ENCODE measurements at regions not wholly inside any gene's neighbourhood (a gene's known extent, or its start where the extent isn't known, plus 50 kb on each side); places are given as distances from the start of the nearest gene placed in this dataset.

- Histone ChIP-seq H3K9me3 (replicated peaks; ENCODE audit: low read length) (no peaks in the 10 kb centered on the region), H3K27me3 (ENCODE audit: control insufficient read depth, insufficient read depth, low read length) (no peaks in the 10 kb centered on the region), H3K4me3 (ENCODE audit: low read length) (no peak overlapping the region), H3K36me3 (ENCODE audit: insufficient read depth, low read length) (no peaks in the 10 kb centered on the region), H3K4me2 (ENCODE audit: low read length) (no peak overlapping the region), H3K4me1 (ENCODE audit: control insufficient read depth, insufficient read depth, low read length) (peaks cover 3% of the 10 kb centered on the region), H3K9ac (ENCODE audit: low read depth, low read length) (no peak overlapping the region)
Measured at GRCh38 chr14:29350496-29350895, 577.2 kb downstream of the PRKD1 start.

- Histone ChIP-seq H3K27me3 (ENCODE audit: control insufficient read depth, insufficient read depth, low read length) (no peaks in the 10 kb centered on the region), H3K36me3 (ENCODE audit: insufficient read depth, low read length) (no peaks in the 10 kb centered on the region), H3K4me3 (ENCODE audit: low read length) (no peak overlapping the region), H3K9me3 (replicated peaks; ENCODE audit: low read length) (no peaks in the 10 kb centered on the region), H3K9ac (ENCODE audit: low read depth, low read length) (no peak overlapping the region), H3K4me1 (ENCODE audit: control insufficient read depth, insufficient read depth, low read length) (peaks cover 3% of the 10 kb centered on the region), H3K4me2 (ENCODE audit: low read length) (no peak overlapping the region)
Measured at GRCh38 chr14:29351996-29352705, 575.5 kb downstream of the PRKD1 start.

- H3K4me3 ChIP-seq (ENCODE audit: low read length), result no peak overlapping the region
- H3K36me3 ChIP-seq (ENCODE audit: insufficient read depth, low read length), result no peaks in the 10 kb centered on the region
- H3K4me1 ChIP-seq (ENCODE audit: control insufficient read depth, insufficient read depth, low read length), result peaks cover 3% of the 10 kb centered on the region
- H3K27me3 ChIP-seq (ENCODE audit: control insufficient read depth, insufficient read depth, low read length), result no peaks in the 10 kb centered on the region
- no peak overlapping the region for H3K4me2 ChIP-seq (ENCODE audit: low read length)
- no peak overlapping the region for H3K9ac ChIP-seq (ENCODE audit: low read depth, low read length)
- no peaks in the 10 kb centered on the region for H3K9me3 ChIP-seq (replicated peaks; ENCODE audit: low read length)
Measured at GRCh38 chr14:29352706-29353080, 575.0 kb downstream of the PRKD1 start.

- Histone ChIP-seq H3K4me1 (ENCODE audit: control insufficient read depth, insufficient read depth, low read length) (peaks cover 3% of the 10 kb centered on the region), H3K9ac (ENCODE audit: low read depth, low read length) (no peak overlapping the region), H3K4me2 (ENCODE audit: low read length) (no peak overlapping the region), H3K27me3 (ENCODE audit: control insufficient read depth, insufficient read depth, low read length) (no peaks in the 10 kb centered on the region), H3K9me3 (replicated peaks; ENCODE audit: low read length) (no peaks in the 10 kb centered on the region), H3K36me3 (ENCODE audit: insufficient read depth, low read length) (no peaks in the 10 kb centered on the region), H3K4me3 (ENCODE audit: low read length) (no peak overlapping the region)
Measured at GRCh38 chr14:29353513-29353912, 574.1 kb downstream of the PRKD1 start.

GRCh38 chr14:29354486-29354885 is 573.2 kb downstream of the PRKD1 start:
- H3K4me1 ChIP-seq (ENCODE audit: control insufficient read depth, insufficient read depth, low read length), result peaks cover 3% of the 10 kb centered on the region
- no peaks in the 10 kb centered on the region for H3K27me3 ChIP-seq (ENCODE audit: control insufficient read depth, insufficient read depth, low read length)
- H3K4me3 ChIP-seq (ENCODE audit: low read length), result no peak overlapping the region
- H3K4me2 ChIP-seq (ENCODE audit: low read length), result no peak overlapping the region
- H3K9me3 ChIP-seq (replicated peaks; ENCODE audit: low read length), result no peaks in the 10 kb centered on the region
- H3K36me3 ChIP-seq (ENCODE audit: insufficient read depth, low read length), result no peaks in the 10 kb centered on the region
- H3K9ac ChIP-seq (ENCODE audit: low read depth, low read length), result no peak overlapping the region

GRCh38 chr14:29355331-29355730 is 572.3 kb downstream of the PRKD1 start:
- Histone ChIP-seq H3K4me2 (ENCODE audit: low read length) (no peak overlapping the region), H3K9ac (ENCODE audit: low read depth, low read length) (no peak overlapping the region), H3K4me1 (ENCODE audit: control insufficient read depth, insufficient read depth, low read length) (peaks cover 3% of the 10 kb centered on the region), H3K9me3 (replicated peaks; ENCODE audit: low read length) (no peaks in the 10 kb centered on the region), H3K36me3 (ENCODE audit: insufficient read depth, low read length) (no peaks in the 10 kb centered on the region), H3K27me3 (ENCODE audit: control insufficient read depth, insufficient read depth, low read length) (no peaks in the 10 kb centered on the region), H3K4me3 (ENCODE audit: low read length) (no peak overlapping the region)

GRCh38 chr14:29355846-29356245 is 571.8 kb downstream of the PRKD1 start:
- Histone ChIP-seq H3K4me2 (ENCODE audit: low read length) (no peak overlapping the region), H3K27me3 (ENCODE audit: control insufficient read depth, insufficient read depth, low read length) (no peaks in the 10 kb centered on the region), H3K36me3 (ENCODE audit: insufficient read depth, low read length) (no peaks in the 10 kb centered on the region), H3K9ac (ENCODE audit: low read depth, low read length) (no peak overlapping the region), H3K9me3 (replicated peaks; ENCODE audit: low read length) (no peaks in the 10 kb centered on the region), H3K4me1 (ENCODE audit: control insufficient read depth, insufficient read depth, low read length) (peaks cover 3% of the 10 kb centered on the region), H3K4me3 (ENCODE audit: low read length) (no peak overlapping the region)

GRCh38 chr14:29360656-29361055 is 567.0 kb downstream of the PRKD1 start:
- no peaks in the 10 kb centered on the region for H3K36me3 ChIP-seq (ENCODE audit: insufficient read depth, low read length)
- H3K4me3 ChIP-seq (ENCODE audit: low read length), result no peak overlapping the region
- no peaks in the 10 kb centered on the region for H3K27me3 ChIP-seq (ENCODE audit: control insufficient read depth, insufficient read depth, low read length)
- no peak overlapping the region for H3K9ac ChIP-seq (ENCODE audit: low read depth, low read length)
- H3K9me3 ChIP-seq (replicated peaks; ENCODE audit: low read length), result no peaks in the 10 kb centered on the region
- H3K4me2 ChIP-seq (ENCODE audit: low read length), result no peak overlapping the region
- no peaks in the 10 kb centered on the region for H3K4me1 ChIP-seq (ENCODE audit: control insufficient read depth, insufficient read depth, low read length)

- H3K4me3 ChIP-seq (ENCODE audit: low read length), result no peak overlapping the region
- no peak overlapping the region for H3K4me2 ChIP-seq (ENCODE audit: low read length)
- no peaks in the 10 kb centered on the region for H3K27me3 ChIP-seq (ENCODE audit: control insufficient read depth, insufficient read depth, low read length)
- H3K9me3 ChIP-seq (replicated peaks; ENCODE audit: low read length), result no peaks in the 10 kb centered on the region
- H3K9ac ChIP-seq (ENCODE audit: low read depth, low read length), result no peak overlapping the region
- no peaks in the 10 kb centered on the region for H3K4me1 ChIP-seq (ENCODE audit: control insufficient read depth, insufficient read depth, low read length)
- H3K36me3 ChIP-seq (ENCODE audit: insufficient read depth, low read length), result no peaks in the 10 kb centered on the region
Measured at GRCh38 chr14:29370024-29370423, 557.6 kb downstream of the PRKD1 start.

GRCh38 chr14:29376237-29376636 is 551.4 kb downstream of the PRKD1 start:
- H3K27me3 ChIP-seq (ENCODE audit: control insufficient read depth, insufficient read depth, low read length), result no peaks in the 10 kb centered on the region
- no peaks in the 10 kb centered on the region for H3K36me3 ChIP-seq (ENCODE audit: insufficient read depth, low read length)
- H3K4me2 ChIP-seq (ENCODE audit: low read length), result no peak overlapping the region
- H3K4me3 ChIP-seq (ENCODE audit: low read length), result no peak overlapping the region
- no peak overlapping the region for H3K9ac ChIP-seq (ENCODE audit: low read depth, low read length)
- no peaks in the 10 kb centered on the region for H3K9me3 ChIP-seq (replicated peaks; ENCODE audit: low read length)
- no peaks in the 10 kb centered on the region for H3K4me1 ChIP-seq (ENCODE audit: control insufficient read depth, insufficient read depth, low read length)

GRCh38 chr14:29380826-29381225 is 546.8 kb downstream of the PRKD1 start:
- Histone ChIP-seq H3K9ac (ENCODE audit: low read depth, low read length) (no peak overlapping the region), H3K4me2 (ENCODE audit: low read length) (no peak overlapping the region), H3K9me3 (replicated peaks; ENCODE audit: low read length) (no peaks in the 10 kb centered on the region), H3K4me3 (ENCODE audit: low read length) (no peak overlapping the region), H3K27me3 (ENCODE audit: control insufficient read depth, insufficient read depth, low read length) (no peaks in the 10 kb centered on the region), H3K4me1 (ENCODE audit: control insufficient read depth, insufficient read depth, low read length) (no peaks in the 10 kb centered on the region), H3K36me3 (ENCODE audit: insufficient read depth, low read length) (no peaks in the 10 kb centered on the region)

GRCh38 chr14:29388571-29388970 is 539.1 kb downstream of the PRKD1 start:
- no peaks in the 10 kb centered on the region for H3K9me3 ChIP-seq (replicated peaks; ENCODE audit: low read length)
- no peak overlapping the region for H3K9ac ChIP-seq (ENCODE audit: low read depth, low read length)
- no peaks in the 10 kb centered on the region for H3K27me3 ChIP-seq (ENCODE audit: control insufficient read depth, insufficient read depth, low read length)
- no peaks in the 10 kb centered on the region for H3K36me3 ChIP-seq (ENCODE audit: insufficient read depth, low read length)
- H3K4me2 ChIP-seq (ENCODE audit: low read length), result no peak overlapping the region
- H3K4me1 ChIP-seq (ENCODE audit: control insufficient read depth, insufficient read depth, low read length), result peaks cover 5% of the 10 kb centered on the region
- H3K4me3 ChIP-seq (ENCODE audit: low read length), result no peak overlapping the region
